Adrenal gland (tissue), 5 donors: ENCODE measurements at regions not wholly inside any gene's neighbourhood (a gene's known extent, or its start where the extent isn't known, plus 50 kb on each side); places are given as distances from the start of the nearest gene placed in this dataset.

Experiments used
- POLR2A ChIP-seq, 2 donors: fragments of 450-650 bp; IDR thresholded peaks; one replicate each; pipeline ENCODE4 v1.6.1; 2017; ENCODE audit warnings: antibody characterized with exemption in 2 of 2, mild to moderate bottlenecking in 2 of 2, moderate library complexity in 1 of 2
- TF ChIP-seq, protein P1 (sequence below), 6 experiments: fragments of 450-650 bp in 4 of 6; fragments of 200-600 bp in 2 of 6; sonication (generic) in 1 of 6; IDR thresholded peaks; 1 replicate in 5 of 6; 2 replicates in 1 of 6; pipeline versions ENCODE4 v1.5.1 to v1.8.0; 2016 to 2021; ENCODE audit warnings: antibody characterized with exemption in 6 of 6, mild to moderate bottlenecking in 2 of 6, moderate library complexity in 1 of 6
- donor health status: DM: no; HTN: no; CAD: no.

DNA sequence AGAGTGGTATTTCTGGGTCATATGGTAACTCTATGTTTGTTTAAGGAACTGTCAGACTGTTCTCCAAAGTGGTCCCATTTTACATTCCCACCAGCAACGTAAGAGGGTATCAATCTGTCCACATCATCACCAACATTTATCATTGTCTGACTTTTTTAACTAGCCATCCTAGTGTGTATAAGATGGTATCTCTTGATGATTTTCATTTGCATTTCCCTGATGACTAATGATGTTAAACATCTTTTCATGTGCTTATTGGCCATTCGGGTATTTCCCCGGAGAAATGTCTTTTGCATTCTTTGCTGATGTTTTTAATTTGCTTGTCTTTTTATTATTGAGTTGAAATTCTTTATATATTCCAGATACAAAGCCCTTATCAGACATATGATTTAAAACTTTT lies 370.1 kb upstream of the NR5A2 start:
- TF ChIP-seq, protein P1, sequence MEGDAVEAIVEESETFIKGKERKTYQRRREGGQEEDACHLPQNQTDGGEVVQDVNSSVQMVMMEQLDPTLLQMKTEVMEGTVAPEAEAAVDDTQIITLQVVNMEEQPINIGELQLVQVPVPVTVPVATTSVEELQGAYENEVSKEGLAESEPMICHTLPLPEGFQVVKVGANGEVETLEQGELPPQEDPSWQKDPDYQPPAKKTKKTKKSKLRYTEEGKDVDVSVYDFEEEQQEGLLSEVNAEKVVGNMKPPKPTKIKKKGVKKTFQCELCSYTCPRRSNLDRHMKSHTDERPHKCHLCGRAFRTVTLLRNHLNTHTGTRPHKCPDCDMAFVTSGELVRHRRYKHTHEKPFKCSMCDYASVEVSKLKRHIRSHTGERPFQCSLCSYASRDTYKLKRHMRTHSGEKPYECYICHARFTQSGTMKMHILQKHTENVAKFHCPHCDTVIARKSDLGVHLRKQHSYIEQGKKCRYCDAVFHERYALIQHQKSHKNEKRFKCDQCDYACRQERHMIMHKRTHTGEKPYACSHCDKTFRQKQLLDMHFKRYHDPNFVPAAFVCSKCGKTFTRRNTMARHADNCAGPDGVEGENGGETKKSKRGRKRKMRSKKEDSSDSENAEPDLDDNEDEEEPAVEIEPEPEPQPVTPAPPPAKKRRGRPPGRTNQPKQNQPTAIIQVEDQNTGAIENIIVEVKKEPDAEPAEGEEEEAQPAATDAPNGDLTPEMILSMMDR (IDR thresholded peaks at IDR 0.05), result no peak
- TF ChIP-seq POLR2A (IDR thresholded peaks at IDR 0.05), result no peak
